ENCODE measurements at regions not wholly inside any gene's neighbourhood (a gene's known extent, or its start where the extent isn't known, plus 50 kb on each side); places are given as distances from the start of the nearest gene placed in this dataset.

DNA sequence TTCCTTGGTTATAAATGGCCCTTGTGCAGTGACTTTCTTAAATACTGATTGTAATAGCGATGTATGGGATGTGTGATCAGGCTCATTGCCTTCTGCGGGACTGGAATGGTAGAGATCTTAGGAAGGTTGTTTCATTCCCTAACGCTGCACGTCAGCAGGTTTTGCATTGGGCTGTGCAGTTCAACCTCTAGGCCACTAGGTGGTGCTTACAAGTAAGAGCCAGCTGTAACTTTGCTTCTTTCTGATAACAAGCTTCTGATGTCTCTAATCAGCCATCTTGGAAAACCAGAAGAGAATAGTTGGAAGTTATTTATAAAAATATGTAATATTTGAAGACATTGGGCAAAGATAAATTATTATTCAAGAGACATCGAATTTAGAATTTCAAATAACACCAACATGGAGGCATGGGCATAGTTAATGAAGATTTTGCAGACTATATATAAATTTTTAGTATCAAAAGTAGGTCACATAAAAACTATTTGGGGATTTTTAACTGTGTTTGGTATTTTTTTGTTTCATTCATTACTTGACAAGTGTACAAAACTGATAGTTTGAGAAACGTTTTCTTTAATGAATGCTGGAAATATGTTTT, 339.7 kb upstream of the PCDH7 start:
- DNase-seq (ENCODE audit: low spot score) (no peak), ATAC-seq (ENCODE audit: low FRiP score) (no peak)

DNA sequence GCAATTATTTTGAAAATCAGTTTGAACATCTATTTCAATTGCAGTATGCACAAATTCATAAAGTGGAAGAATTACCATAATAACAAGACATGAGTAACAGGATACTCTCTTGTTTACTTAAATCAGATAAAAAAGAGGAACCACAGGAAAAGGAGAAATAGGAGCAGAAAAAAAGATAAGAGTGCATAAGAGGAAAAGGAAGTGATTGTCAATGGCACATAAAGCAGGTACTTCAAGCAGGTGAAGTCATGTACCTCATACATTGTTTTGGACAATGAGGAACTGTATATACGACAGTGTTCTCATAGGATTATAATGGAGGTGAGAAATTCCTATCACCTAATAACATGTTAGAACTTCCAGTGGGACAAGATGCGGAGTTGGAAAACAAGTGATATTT, 334.5 kb upstream of the PCDH7 start:
- ATAC-seq (ENCODE audit: low FRiP score) (no peak), DNase-seq (ENCODE audit: low spot score) (no peak)

More for the DNA sequence above, 339.7 kb upstream of the PCDH7 start:
- TF ChIP-seq, protein P1, sequence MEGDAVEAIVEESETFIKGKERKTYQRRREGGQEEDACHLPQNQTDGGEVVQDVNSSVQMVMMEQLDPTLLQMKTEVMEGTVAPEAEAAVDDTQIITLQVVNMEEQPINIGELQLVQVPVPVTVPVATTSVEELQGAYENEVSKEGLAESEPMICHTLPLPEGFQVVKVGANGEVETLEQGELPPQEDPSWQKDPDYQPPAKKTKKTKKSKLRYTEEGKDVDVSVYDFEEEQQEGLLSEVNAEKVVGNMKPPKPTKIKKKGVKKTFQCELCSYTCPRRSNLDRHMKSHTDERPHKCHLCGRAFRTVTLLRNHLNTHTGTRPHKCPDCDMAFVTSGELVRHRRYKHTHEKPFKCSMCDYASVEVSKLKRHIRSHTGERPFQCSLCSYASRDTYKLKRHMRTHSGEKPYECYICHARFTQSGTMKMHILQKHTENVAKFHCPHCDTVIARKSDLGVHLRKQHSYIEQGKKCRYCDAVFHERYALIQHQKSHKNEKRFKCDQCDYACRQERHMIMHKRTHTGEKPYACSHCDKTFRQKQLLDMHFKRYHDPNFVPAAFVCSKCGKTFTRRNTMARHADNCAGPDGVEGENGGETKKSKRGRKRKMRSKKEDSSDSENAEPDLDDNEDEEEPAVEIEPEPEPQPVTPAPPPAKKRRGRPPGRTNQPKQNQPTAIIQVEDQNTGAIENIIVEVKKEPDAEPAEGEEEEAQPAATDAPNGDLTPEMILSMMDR (IDR thresholded peaks at IDR 0.05), result no peak

DNA sequence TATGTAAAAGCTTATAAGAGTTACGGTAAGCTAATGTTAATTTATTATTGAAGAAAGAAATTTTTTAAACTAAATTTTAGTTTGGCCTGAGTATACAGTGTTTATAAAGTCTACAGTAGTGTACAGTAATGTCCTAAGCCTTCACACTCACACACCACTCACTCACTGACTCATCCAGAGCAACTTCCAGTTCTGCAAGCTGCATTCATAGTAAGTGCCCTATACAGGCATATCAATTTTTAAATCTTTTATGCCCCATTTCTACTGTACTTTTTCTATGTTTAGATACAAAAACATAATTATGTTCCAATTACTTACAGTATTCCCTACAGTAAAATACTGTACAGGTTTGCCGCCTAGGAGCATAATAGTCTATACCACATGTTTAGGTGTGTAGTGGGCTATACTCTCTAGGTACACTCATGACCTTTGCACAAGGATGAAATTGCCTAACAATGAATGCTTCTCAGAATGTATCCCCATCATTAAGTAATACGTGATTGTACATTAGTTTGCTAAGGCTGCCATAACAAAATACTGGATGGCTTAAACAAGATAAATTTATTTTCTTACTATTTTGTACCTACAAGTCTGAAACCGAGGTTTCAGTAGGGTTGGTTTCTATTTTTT, 333.8 kb upstream of the PCDH7 start:
- DNase-seq (ENCODE audit: low spot score) (no peak), ATAC-seq (ENCODE audit: low FRiP score) (no peak)
- TF ChIP-seq, protein P1 (IDR thresholded peaks at IDR 0.05), result no peak

More for the DNA sequence above, 334.5 kb upstream of the PCDH7 start:
- TF ChIP-seq, protein P1 (IDR thresholded peaks at IDR 0.05), result no peak

DNA sequence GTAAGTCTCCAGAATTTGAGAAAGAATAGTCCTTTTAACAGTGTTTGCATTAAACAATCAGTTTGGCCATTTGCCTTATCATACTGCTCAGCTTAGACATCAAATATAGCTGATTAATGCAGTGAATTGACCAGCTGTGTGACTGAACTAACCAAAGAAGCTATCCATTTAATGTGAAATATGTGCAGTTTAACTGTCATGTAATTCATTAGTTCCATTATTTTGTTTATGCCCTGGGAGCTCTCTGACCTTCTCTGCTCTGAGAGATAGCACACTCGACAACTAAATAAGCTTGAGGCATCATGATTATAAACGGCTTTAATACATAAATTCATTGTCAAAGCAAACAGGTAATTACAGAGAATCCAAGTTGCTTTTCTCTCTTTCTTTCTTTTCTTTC, 324.3 kb upstream of the PCDH7 start:
- ATAC-seq (ENCODE audit: low FRiP score) (no peak), DNase-seq (ENCODE audit: low spot score) (no peak)
- TF ChIP-seq, protein P1 (IDR thresholded peaks at IDR 0.05), result no peak

DNA sequence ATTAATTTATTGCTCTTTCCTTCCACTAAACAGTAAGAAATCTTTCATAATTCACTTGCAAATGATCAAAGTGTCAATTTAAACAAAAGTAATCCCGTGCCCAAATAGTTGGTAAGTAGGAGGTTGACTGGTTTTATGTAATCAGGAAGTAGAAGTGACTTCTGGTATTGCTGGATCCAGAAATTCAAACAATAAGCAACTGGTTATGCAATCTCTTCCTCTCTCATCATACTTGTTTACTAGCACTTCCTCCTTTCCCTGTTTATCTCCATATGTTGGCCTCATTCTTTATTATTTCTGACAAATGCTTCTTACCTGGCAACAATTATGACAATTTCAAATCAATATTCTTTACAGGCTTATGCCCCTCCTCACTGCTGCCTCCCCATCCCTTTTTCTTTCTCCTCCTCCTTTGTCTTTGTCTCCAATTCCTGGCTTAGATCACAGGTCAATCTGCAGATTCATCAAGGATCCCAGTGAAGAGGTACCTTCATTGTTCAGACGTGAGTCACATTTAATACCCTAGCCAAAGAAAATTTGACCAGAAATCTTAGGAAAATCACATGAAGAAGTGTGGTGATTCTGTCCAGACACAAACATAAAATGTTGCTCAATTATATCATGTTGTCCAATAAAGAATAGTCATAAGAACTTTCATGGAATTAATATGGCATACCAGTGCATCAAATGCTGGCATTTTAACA, 323.2 kb upstream of the PCDH7 start:
- TF ChIP-seq, protein P1 (IDR thresholded peaks at IDR 0.05), result no peak
- ATAC-seq (ENCODE audit: low FRiP score) (no peak), DNase-seq (ENCODE audit: low spot score) (no peak)

DNA sequence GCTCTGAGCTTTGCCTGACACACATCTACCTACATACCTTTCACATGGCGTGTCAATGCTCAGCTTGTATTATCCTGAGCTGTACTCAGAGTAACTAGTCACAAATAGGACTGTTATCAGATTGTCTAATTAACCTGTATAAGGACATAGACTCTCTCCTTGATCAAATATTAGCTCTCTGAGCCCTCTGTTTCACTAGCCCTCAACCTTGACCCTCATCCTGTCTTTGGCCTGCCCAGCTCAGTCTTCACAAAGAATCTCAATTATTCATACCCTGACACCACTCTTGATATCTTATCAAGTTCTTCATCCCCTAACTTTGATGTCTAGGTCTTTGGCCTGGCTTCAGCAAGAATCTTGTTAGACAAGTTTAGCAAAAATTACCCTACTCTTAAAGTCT, 320.7 kb upstream of the PCDH7 start:
- TF ChIP-seq, protein P1 (IDR thresholded peaks at IDR 0.05), result no peak

More for the DNA sequence above, 320.7 kb upstream of the PCDH7 start:
- no peak for DNase-seq (ENCODE audit: low spot score)
- no peak for ATAC-seq (ENCODE audit: low FRiP score)

Measured in omental fat pad (tissue), 3 donors.